Stimulated activated naive CD8-positive, alpha-beta T cell treated with anti-CD3 and anti-CD28 coated beads, Interleukin-15, amount 100 ng/mL, for 72 hours (primary cell): ENCODE measurements at regions not wholly inside any gene's neighbourhood (a gene's known extent, or its start where the extent isn't known, plus 50 kb on each side); places are given as distances from the start of the nearest gene placed in this dataset.
"Not testable (repeated sequence)": the region's sequence is repeated elsewhere in the genome, so short reads cannot be mapped to it uniquely, and the experiment has no call there.

ENCODE experiments used
- ATAC-seq: fragments of 150-1000 bp; cut with Tn5 transposase; 2 replicates; pipeline ENCODE4 v1.10.0; 2021; ENCODE audit warnings: mild to moderate bottlenecking, moderate library complexity
- DNase-seq, 2 donors: peaks; one replicate each; pipeline ENCODE4 v3.0.0; 2021 to 2022
- H3K27ac Mint-ChIP-seq, 2 donors: one replicate each; pipeline ENCODE4 v1.8.0; 2022; ENCODE audit warnings: mild to moderate bottlenecking in 2 of 2, mixed read lengths in 2 of 2, moderate library complexity in 2 of 2
- H3K27me3 Mint-ChIP-seq: one replicate; pipeline ENCODE4 v1.8.0; 2022; ENCODE audit warnings: mixed read lengths
- H3K4me1 Mint-ChIP-seq: one replicate; pipeline ENCODE4 v1.8.0; 2022; ENCODE audit warnings: mild to moderate bottlenecking, mixed read lengths
- H3K4me3 Mint-ChIP-seq, 2 donors: one replicate each; pipeline ENCODE4 v1.8.0; 2022; ENCODE audit warnings: mild to moderate bottlenecking in 2 of 2, mixed read lengths in 2 of 2, moderate library complexity in 1 of 2
- H3K9me3 Mint-ChIP-seq, 2 donors: one replicate each; pipeline ENCODE4 v1.8.0; 2022; ENCODE audit warnings: mixed read lengths in 2 of 2

GRCh38 chr2:235411905-235412485 is 81.8 kb upstream of the AGAP1 start:
- DNase-seq: no peak
- peaks cover 4 to 12% of the 10 kb centered on the region in 2 donors for H3K9me3 Mint-ChIP-seq
- H3K4me1 Mint-ChIP-seq: no peaks in the 10 kb centered on the region
- H3K27ac Mint-ChIP-seq: no peak overlapping the region
- peaks cover 26% of the 10 kb centered on the region for H3K27me3 Mint-ChIP-seq
- no peak overlapping the region for H3K4me3 Mint-ChIP-seq
- ATAC-seq: no peak

DNA sequence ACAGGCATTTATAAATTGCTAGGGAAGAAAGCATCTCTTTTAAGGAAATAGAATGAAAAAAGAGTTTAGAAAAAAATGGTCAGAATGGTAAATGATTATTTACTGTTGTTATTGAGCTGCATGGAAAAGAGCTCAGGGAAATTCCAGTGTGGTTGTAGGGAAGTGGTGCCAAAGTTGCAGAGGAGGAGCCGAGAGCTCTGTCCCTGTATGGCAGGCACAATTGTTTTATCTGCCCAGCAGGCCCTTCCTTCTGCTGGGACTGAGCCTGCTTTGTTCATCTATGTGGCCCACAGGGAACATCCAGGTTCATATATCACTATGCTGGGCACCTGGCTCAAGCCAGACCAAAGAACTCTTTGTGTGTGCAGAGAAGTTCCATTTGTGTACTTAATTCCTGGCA is 80.8 kb upstream of the AGAP1 start:
- H3K9me3 Mint-ChIP-seq: peaks cover 4 to 12% of the 10 kb centered on the region in 2 donors
- no peak for DNase-seq
- no peaks in the 10 kb centered on the region for H3K4me1 Mint-ChIP-seq
- no peak overlapping the region for H3K27ac Mint-ChIP-seq
- no peak overlapping the region for H3K4me3 Mint-ChIP-seq
- no peak for ATAC-seq
- peaks cover 36% of the 10 kb centered on the region for H3K27me3 Mint-ChIP-seq

DNA sequence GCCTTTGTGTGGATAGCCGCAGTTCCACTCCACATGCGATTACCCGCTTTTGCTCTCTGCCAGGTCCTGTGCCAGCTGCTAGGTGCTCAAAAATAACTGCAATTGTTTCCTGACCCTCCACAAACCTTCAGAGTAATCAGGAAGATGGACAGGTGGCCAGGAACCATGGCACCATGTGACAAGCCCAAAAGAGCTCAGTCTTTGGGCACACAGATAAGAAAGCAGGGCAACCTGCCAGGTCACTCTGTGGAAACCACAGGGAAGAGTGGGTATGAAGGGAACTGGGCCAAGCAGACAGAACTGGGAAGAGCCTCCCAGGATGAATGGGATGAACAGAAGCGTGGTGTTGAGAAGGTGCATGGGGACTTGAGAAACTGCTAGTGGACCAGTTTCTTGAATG is 79.4 kb upstream of the AGAP1 start:
- H3K4me3 Mint-ChIP-seq: no peak overlapping the region
- no peak for ATAC-seq
- DNase-seq: no peak
- H3K9me3 Mint-ChIP-seq: peaks cover 4 to 12% of the 10 kb centered on the region in 2 donors
- H3K27me3 Mint-ChIP-seq: peaks cover 36% of the 10 kb centered on the region
- H3K4me1 Mint-ChIP-seq: no peaks in the 10 kb centered on the region
- H3K27ac Mint-ChIP-seq: no peak overlapping the region

DNA sequence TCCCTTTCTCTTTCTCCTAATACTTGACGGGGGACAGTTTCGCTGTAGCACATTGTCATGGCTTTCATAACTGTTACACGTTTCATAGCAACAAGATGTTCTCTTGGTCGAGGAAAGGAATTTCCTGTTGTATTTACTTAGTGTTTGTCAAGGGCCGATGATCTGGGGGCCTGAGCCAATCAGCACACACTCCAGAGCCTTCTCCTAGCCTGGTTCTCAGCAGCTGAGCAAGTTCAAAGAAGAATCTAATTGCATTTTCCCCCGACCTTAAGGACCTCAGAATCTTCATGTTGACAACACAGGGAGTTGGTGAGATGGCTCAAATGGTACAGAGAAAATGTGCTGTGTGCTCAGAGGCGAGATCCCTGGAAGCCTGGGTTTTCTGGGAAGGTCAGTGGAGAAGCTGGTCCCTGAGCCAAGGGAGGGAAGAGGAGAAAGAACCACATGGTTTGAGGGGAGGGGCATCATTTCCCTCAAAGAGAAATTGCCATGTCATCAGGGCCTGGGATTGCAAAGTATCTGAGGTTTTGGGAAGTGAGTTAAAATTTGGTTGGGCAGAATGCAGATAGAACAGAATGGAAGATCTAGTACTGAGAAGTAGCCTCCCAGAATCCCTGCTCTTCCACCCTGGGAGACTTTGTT is 76.9 kb upstream of the AGAP1 start:
- DNase-seq: no peak
- H3K27ac Mint-ChIP-seq: no peak overlapping the region
- H3K4me3 Mint-ChIP-seq: no peak overlapping the region
- H3K4me1 Mint-ChIP-seq: no peaks in the 10 kb centered on the region
- H3K27me3 Mint-ChIP-seq: peaks cover 25% of the 10 kb centered on the region
- no peak for ATAC-seq
- peaks cover 0 to 9% of the 10 kb centered on the region in 2 donors for H3K9me3 Mint-ChIP-seq

- Mint-ChIP-seq H3K9me3 (no peaks in the 10 kb centered on the region), H3K4me1 (no peaks in the 10 kb centered on the region), H3K27ac (no peak overlapping the region), H3K4me3 (no peak overlapping the region), H3K27me3 (peaks cover 14% of the 10 kb centered on the region)
- ATAC-seq (no peak), DNase-seq (no peak)
Measured at GRCh38 chr2:235418918-235419317, 74.9 kb upstream of the AGAP1 start.

DNA sequence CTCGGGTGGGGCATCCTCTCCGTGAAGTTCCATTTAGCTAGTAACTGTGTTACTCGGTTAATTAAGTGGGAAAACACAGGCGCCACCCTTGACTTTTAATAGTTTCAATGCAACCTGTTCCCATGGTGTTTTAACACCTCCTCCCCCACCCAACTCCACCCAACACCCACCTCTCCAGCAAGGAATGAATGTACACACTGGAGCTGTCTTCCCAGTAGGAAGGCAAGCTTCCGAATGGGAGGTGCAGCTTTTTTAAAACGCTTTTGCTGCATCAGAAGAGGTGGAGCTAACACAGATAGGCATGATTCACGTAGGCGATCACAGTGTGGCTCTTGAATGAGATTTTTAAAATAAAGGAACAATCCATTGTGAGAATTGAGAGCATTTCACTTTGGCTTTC is 73.8 kb upstream of the AGAP1 start:
- H3K4me1 Mint-ChIP-seq: no peaks in the 10 kb centered on the region
- no peak for ATAC-seq
- H3K27ac Mint-ChIP-seq: no peak overlapping the region
- peaks cover 14% of the 10 kb centered on the region for H3K27me3 Mint-ChIP-seq
- H3K4me3 Mint-ChIP-seq: no peak overlapping the region
- DNase-seq: no peak
- H3K9me3 Mint-ChIP-seq: peaks cover 5 to 7% of the 10 kb centered on the region in 2 donors

DNA sequence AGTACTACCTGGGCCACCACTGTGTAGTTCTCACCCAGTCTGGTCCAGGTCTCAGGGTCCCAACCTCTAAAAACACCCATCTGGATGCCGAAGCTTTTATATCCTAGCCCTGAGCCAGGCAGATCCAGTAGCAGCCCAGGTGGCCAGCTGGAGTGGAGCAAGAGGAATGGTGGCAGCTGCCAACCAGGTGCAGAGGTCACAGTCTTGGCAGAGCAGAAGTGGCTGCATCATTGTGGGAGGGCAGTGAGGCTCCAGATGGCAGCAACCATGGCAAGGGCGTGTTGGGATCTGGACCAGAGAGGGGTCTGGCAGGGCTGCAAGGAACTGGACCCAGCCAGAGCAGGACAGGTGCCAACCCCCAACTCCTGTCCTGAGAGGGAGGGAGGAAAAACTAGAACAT is 72.2 kb upstream of the AGAP1 start:
- no peak overlapping the region for H3K4me3 Mint-ChIP-seq
- H3K9me3 Mint-ChIP-seq: peaks cover 5 to 7% of the 10 kb centered on the region in 2 donors
- peaks cover 14% of the 10 kb centered on the region for H3K27me3 Mint-ChIP-seq
- no peaks in the 10 kb centered on the region for H3K4me1 Mint-ChIP-seq
- H3K27ac Mint-ChIP-seq: no peak overlapping the region
- no peak for DNase-seq
- ATAC-seq: no peak

- H3K4me1 Mint-ChIP-seq: no peaks in the 10 kb centered on the region
- ATAC-seq (no peak), DNase-seq (no peak)
- H3K9me3 Mint-ChIP-seq: no peaks in the 10 kb centered on the region
- H3K27ac Mint-ChIP-seq: no peak overlapping the region
- H3K27me3 Mint-ChIP-seq: peaks cover 18% of the 10 kb centered on the region
- no peak overlapping the region for H3K4me3 Mint-ChIP-seq
Measured at GRCh38 chr2:235430366-235431083, 63.3 kb upstream of the AGAP1 start.

- DNase-seq (no peak), ATAC-seq (no peak)
- no peak overlapping the region for H3K4me3 Mint-ChIP-seq
Measured at GRCh38 chr2:235432741-235433520, 60.9 kb upstream of the AGAP1 start.

DNA sequence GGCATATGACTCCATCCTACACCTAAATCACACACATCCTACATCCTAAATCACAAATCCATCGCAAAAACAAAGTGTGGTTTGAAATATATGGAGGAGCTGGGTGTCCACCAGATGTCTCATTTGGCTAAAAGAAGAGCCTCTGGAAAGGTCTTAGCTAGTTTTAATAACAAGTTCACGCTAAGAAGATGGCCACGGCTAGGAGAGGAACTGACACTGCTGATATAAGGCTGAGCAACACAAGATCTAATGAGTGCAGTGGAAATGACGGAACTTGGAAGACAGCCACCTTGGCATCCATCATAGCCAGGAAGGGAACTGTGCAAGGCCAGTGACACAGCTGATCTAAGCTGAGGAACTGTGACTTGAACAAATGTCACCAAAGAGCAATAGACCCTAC is 60.0 kb upstream of the AGAP1 start:
- Mint-ChIP-seq H3K27me3 (peaks cover 20% of the 10 kb centered on the region), H3K9me3 (peaks cover 0 to 7% of the 10 kb centered on the region in 2 donors), H3K4me3 (no peak overlapping the region), H3K27ac (no peak overlapping the region), H3K4me1 (no peaks in the 10 kb centered on the region)
- ATAC-seq (no peak), DNase-seq (no peak)

More at GRCh38 chr2:235432741-235433520, 60.9 kb upstream of the AGAP1 start:
- Mint-ChIP-seq H3K9me3 (peaks cover 0 to 7% of the 10 kb centered on the region in 2 donors), H3K27me3 (peaks cover 18% of the 10 kb centered on the region), H3K27ac (no peak overlapping the region), H3K4me1 (no peaks in the 10 kb centered on the region)

DNA sequence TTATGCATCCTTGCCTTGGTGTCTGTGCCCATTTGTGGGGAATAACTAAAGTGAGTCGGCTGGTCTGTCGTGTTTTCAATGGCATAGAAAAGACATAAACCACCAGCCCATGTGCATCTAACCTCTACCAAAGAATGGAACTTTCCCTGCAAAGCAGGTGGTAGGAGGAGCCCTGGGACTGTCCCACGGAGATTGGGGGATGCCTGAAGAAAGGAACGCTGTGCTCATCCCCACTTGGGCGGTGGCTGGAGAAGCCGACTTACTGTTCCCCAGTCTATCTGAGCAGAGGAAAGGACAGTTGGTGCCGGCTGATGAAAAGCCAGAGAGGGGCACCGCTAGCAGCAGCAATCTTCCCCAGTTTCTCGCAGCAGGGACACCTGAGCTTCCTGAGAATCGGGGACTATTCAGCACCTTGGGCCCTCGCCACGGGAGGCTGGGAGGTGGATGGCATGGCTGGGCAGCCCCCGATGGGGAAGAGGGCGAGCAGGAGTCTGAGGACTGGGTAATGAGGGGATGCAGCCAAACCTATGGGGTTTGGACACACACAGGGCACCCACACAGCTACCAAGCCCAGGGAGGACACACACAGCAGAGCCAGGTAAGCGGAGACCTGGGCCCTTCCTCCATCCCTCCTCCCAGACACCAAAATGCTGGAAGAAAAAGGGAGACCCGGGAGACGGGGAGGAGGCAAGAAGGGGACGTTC is 53.7 kb upstream of the AGAP1 start:
- DNase-seq: no peak
- Mint-ChIP-seq H3K9me3 (peaks cover 0 to 15% of the 10 kb centered on the region in 2 donors), H3K27me3 (peaks cover 22% of the 10 kb centered on the region), H3K27ac (peak overlapping the region in 1 of 2 donors; percentile 74), H3K4me3 (no peak overlapping the region), H3K4me1 (no peaks in the 10 kb centered on the region)
- ATAC-seq: no peak

DNA sequence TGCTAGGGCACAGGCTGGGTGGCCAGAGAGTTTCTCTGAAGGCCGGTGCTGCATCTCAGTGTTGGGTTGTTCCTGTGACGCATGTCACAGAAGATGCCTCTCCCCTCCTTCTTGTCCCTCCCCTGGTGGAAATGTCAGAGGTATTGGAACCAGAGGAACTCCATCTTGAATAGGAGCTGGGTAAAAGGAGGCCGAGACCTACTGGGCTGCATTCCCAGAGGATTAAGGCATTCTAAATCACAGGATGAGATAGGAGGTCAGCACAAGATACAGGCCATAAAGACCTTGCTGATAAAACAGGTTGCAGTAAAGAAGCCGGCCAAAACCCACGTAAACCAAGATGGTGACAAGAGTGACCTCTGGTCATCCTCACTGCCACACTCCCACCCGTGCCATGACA is 50.3 kb upstream of the AGAP1 start:
- peaks cover 30% of the 10 kb centered on the region for H3K27me3 Mint-ChIP-seq
- H3K9me3 Mint-ChIP-seq, H3K4me1 Mint-ChIP-seq, H3K4me3 Mint-ChIP-seq, DNase-seq, H3K27ac Mint-ChIP-seq, ATAC-seq: not testable (repeated sequence)
